Endothelial cell of umbilical vein (primary cell): ENCODE measurements at regions not wholly inside any gene's neighbourhood (a gene's known extent, or its start where the extent isn't known, plus 50 kb on each side); places are given as distances from the start of the nearest gene placed in this dataset.

Experiments
- BruUV-seq: library from RNA; stranded (reverse); fragments of 400-500 nt; replicated peaks from 2 replicates; lab custom pipeline; 2021; lab: Mats Ljungman, UMichigan
- CTCF ChIA-PET: fragments of 300-600, 350-600 bp; sonication (Branson Sonifier 250); formaldehyde crosslinking; loops from one replicate; lab custom pipeline; 2021; ENCODE audit warnings: antibody characterized with exemption, inconsistent platforms; lab: Charles Lee
- POLR2A ChIA-PET: fragments of 300-600, 350-600 bp; sonication (Branson Sonifier 250); formaldehyde crosslinking; loops from one replicate; lab custom pipeline; 2021; ENCODE audit warnings: antibody characterized with exemption, inconsistent platforms; lab: Charles Lee
- DNase-seq: peaks from one replicate; pipeline ENCODE4 v3.0.0-alpha.2; 2011; ENCODE audit warnings: low read depth, low spot score
- FAIRE-seq: peaks from 2 replicates; lab custom pipeline; 2011; peaks lifted over from hg19 to GRCh38; lab: Jason Lieb, UNC
- H2AFZ ChIP-seq: 2 replicates; pipeline ENCODE4 v1.6.0; 2012; ENCODE audit warnings: low read depth, low read length, control low read depth, inconsistent platforms
- H3K27ac ChIP-seq: 2 replicates; pipeline ENCODE4 v1.5.1; 2011; ENCODE audit warnings: low read depth, mild to moderate bottlenecking, control low read depth, low read length, moderate library complexity; ENCODE audit not compliant: insufficient read depth
- H3K27me3 ChIP-seq, 2 experiments: 2 replicates each; pipeline versions ENCODE4 v1.6.0 to v1.6.1; 2011; ENCODE audit warnings: low read length in 2 of 2, mixed read lengths in 1 of 2; ENCODE audit not compliant: control insufficient read depth in 2 of 2, insufficient read depth in 2 of 2
- H3K36me3 ChIP-seq, 2 experiments: 2 replicates in 1 of 2; 3 replicates in 1 of 2; pipeline ENCODE4 v1.5.1; 2011; ENCODE audit warnings: low read length in 2 of 2, mild to moderate bottlenecking in 1 of 2, moderate library complexity in 1 of 2; ENCODE audit not compliant: control insufficient read depth in 2 of 2, insufficient read depth in 2 of 2; ENCODE audit errors: extremely low read depth in 1 of 2
- H3K4me1 ChIP-seq: 3 replicates; pipeline ENCODE4 v1.5.1; 2011; ENCODE audit warnings: mild to moderate bottlenecking, low read length; ENCODE audit not compliant: control insufficient read depth, insufficient read depth; ENCODE audit errors: extremely low read depth
- H3K4me2 ChIP-seq: 2 replicates; pipeline ENCODE4 v1.6.1; 2011; ENCODE audit warnings: low read length, control low read depth, mixed read lengths; ENCODE audit not compliant: insufficient read depth
- H3K4me3 ChIP-seq, 3 experiments: fragments of 200-600 bp in 1 of 3; sonication (generic), shearing (Covaris generic) in 1 of 3; replicated peaks in 1 of 3; 2 replicates each; pipeline ENCODE4 v1.5.1; 2011 to 2016; ENCODE audit warnings: control low read depth in 3 of 3, low read length in 3 of 3, mild to moderate bottlenecking in 2 of 3, inconsistent platforms in 1 of 3, low read depth in 1 of 3, moderate library complexity in 1 of 3; ENCODE audit not compliant: insufficient read depth in 1 of 3
- H3K79me2 ChIP-seq: 2 replicates; pipeline ENCODE4 v1.6.0; 2012; ENCODE audit warnings: low read length, inconsistent platforms; ENCODE audit not compliant: control insufficient read depth, insufficient read depth
- H3K9ac ChIP-seq: replicated peaks from 2 replicates; pipeline ENCODE3; 2011; ENCODE audit warnings: low read length, control low read depth; ENCODE audit not compliant: insufficient read depth; ENCODE audit errors: extremely low read depth
- H3K9me1 ChIP-seq: replicated peaks from 3 replicates; pipeline ENCODE4 v1.6.0; 2011; ENCODE audit warnings: mild to moderate bottlenecking, low read length; ENCODE audit not compliant: control insufficient read depth, insufficient read depth; ENCODE audit errors: extremely low read depth
- H3K9me3 ChIP-seq: replicated peaks from 2 replicates; pipeline ENCODE4 v1.5.1; 2012; ENCODE audit warnings: low read length, inconsistent platforms; ENCODE audit not compliant: control insufficient read depth, insufficient read depth
- H4K20me1 ChIP-seq: replicated peaks from 2 replicates; pipeline ENCODE3; 2011; ENCODE audit warnings: mild to moderate bottlenecking, low read length; ENCODE audit not compliant: control insufficient read depth, insufficient read depth; ENCODE audit errors: extremely low read depth
- EZH2 ChIP-seq: IDR thresholded peaks from 2 replicates; pipeline ENCODE4 v1.6.1; 2012; ENCODE audit warnings: borderline replicate concordance, low read depth, mild to moderate bottlenecking, moderate library complexity, low read length, inconsistent platforms; ENCODE audit not compliant: severe bottlenecking
- FOS ChIP-seq: IDR thresholded peaks from 2 replicates; pipeline ENCODE4 v1.6.1; 2011; ENCODE audit warnings: mild to moderate bottlenecking, low read length, moderate library complexity, borderline replicate concordance; ENCODE audit not compliant: insufficient read depth
- GATA2 ChIP-seq: IDR thresholded peaks from 2 replicates; pipeline ENCODE4 v1.7.0; 2011; ENCODE audit warnings: low read depth, mild to moderate bottlenecking, moderate library complexity, mixed read lengths, low read length; ENCODE audit not compliant: insufficient read length, insufficient read depth
- JUN ChIP-seq: IDR thresholded peaks from 2 replicates; pipeline ENCODE4 v1.6.1; 2011; ENCODE audit warnings: borderline replicate concordance, low read depth; ENCODE audit not compliant: insufficient read length, insufficient read depth
- MYC ChIP-seq: IDR thresholded peaks from one replicate; pipeline ENCODE4 v1.6.1; 2011; ENCODE audit warnings: mild to moderate bottlenecking, low read depth, low read length
- POLR2A ChIP-seq: IDR thresholded peaks from 2 replicates; pipeline ENCODE4 v1.6.1; 2012; ENCODE audit warnings: low read depth, mild to moderate bottlenecking, control low read depth, low read length
- POLR2AphosphoS5 ChIP-seq: IDR thresholded peaks from 2 replicates; pipeline ENCODE4 v1.6.1; 2012; ENCODE audit warnings: low read depth, mild to moderate bottlenecking, control low read depth, low read length, moderate library complexity; ENCODE audit not compliant: insufficient read depth
- dilution Hi-C: fragments of 300-500 bp; cut with MboI; formaldehyde crosslinking; loops from one replicate; pipeline ENCODE4 v1.15.0; 2019; ENCODE audit warnings: low sequenced_read_pairs; ENCODE audit not compliant: extremely low pct_ligation_motif_present
- intact Hi-C: fragments of 100-400 bp; cut with micrococcal nuclease; formaldehyde crosslinking; loops from one replicate; pipeline ENCODE4 v1.10.0; 2022
- TF ChIP-seq, protein P1 (sequence below): IDR thresholded peaks from 2 replicates; pipeline ENCODE4 v1.6.1; 2011; ENCODE audit not compliant: insufficient read depth, insufficient read length
- TF ChIP-seq, protein P2 (sequence below), 2 donors: IDR thresholded peaks; 1 replicate in 1 of 2; 2 replicates in 1 of 2; pipeline ENCODE4 v1.5.1; 2011; ENCODE audit warnings: low read length in 2 of 2, mild to moderate bottlenecking in 2 of 2, moderate library complexity in 2 of 2, control low read depth in 1 of 2, inconsistent platforms in 1 of 2, low read depth in 1 of 2; ENCODE audit not compliant: insufficient read depth in 1 of 2; ENCODE audit errors: extremely low read depth in 1 of 2

DNA sequence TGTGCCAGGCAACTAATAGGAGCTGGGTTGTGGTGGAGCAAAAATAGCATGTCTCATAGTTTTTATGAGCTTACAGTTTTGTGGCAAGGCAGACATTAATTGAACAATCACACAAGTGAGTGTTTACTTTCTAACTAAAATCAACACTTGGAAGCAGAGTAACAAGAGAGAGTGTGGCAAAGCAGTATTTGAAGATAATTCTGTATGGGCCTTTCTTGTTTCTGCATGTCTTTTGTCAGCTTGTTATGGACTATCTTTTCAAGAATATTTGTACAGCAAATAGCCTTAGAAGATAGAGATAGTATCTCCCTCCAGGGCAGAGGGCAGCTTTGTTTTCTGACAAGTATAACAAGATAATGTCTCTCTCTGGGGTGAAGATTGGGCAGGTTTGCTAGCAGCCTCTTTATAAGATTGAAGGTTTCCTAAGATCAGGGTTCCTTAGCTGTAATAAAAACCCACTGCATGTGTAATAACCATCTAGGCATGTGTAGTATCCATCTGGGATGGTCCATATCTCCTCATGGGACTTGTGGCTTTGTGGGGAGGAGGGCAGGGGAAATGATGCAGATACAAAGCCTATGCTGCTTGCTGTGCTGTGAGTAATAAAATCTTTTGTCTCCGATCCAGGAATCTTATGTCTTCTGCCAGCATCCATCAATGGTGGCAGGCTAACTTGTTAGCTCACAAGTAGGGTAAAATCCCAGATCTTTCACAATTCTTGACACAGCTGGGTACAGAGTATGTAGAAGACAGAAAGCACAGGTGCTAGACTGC lies 479.9 kb downstream of the KDM4C start:
- Histone ChIP-seq H3K36me3 (no peaks in the 10 kb centered on the region), H3K4me1 (no peaks in the 10 kb centered on the region), H3K9me3 (no peaks in the 10 kb centered on the region), H2AFZ (no peak overlapping the region), H3K27ac (no peak overlapping the region), H3K4me3 (no peak overlapping the region), H3K4me2 (no peak overlapping the region), H4K20me1 (no peaks in the 10 kb centered on the region), H3K79me2 (no peaks in the 10 kb centered on the region), H3K27me3 (peaks cover 0 to 2% of the 10 kb centered on the region in 2 experiments), H3K9me1 (no peaks in the 10 kb centered on the region), H3K9ac (no peak overlapping the region)
- BruUV-seq, result no TSS peak
- FAIRE-seq (no peak), DNase-seq (no peak)
- CTCF ChIA-PET, result interaction anchor here (0.7 to 1.7 kb wide), 2 partner anchors 9 to 139 kb away, joined by 3 read pairs; no protein-coding TSS in a partner anchor
- TF ChIP-seq FOS, result no peak
- no peak for TF ChIP-seq GATA2
- no peak for TF ChIP-seq EZH2
- TF ChIP-seq, protein P1, sequence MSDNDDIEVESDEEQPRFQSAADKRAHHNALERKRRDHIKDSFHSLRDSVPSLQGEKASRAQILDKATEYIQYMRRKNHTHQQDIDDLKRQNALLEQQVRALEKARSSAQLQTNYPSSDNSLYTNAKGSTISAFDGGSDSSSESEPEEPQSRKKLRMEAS, result no peak
- TF ChIP-seq POLR2AphosphoS5, result no peak
- no peak for TF ChIP-seq POLR2A
- TF ChIP-seq, protein P2, sequence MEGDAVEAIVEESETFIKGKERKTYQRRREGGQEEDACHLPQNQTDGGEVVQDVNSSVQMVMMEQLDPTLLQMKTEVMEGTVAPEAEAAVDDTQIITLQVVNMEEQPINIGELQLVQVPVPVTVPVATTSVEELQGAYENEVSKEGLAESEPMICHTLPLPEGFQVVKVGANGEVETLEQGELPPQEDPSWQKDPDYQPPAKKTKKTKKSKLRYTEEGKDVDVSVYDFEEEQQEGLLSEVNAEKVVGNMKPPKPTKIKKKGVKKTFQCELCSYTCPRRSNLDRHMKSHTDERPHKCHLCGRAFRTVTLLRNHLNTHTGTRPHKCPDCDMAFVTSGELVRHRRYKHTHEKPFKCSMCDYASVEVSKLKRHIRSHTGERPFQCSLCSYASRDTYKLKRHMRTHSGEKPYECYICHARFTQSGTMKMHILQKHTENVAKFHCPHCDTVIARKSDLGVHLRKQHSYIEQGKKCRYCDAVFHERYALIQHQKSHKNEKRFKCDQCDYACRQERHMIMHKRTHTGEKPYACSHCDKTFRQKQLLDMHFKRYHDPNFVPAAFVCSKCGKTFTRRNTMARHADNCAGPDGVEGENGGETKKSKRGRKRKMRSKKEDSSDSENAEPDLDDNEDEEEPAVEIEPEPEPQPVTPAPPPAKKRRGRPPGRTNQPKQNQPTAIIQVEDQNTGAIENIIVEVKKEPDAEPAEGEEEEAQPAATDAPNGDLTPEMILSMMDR (IDR thresholded peaks at IDR 0.05; ENCODE audit: extremely low read depth in 1 of 2, insufficient read depth in 1 of 2, low read depth in 1 of 2, low read length in 2 of 2), result no peak
- no peak for TF ChIP-seq MYC
- no peak for TF ChIP-seq JUN
- dilution Hi-C loops, result no loop called here
- intact Hi-C loops, result no loop called here
- POLR2A ChIA-PET, result no interaction called here
